GM23338 (cell line): ENCODE measurements at regions not wholly inside any gene's neighbourhood (a gene's known extent, or its start where the extent isn't known, plus 50 kb on each side); places are given as distances from the start of the nearest gene placed in this dataset.

Source experiments
- ATAC-seq: fragments of 200-7000 bp; cut with Tn5 transposase; 3 replicates; pipeline ENCODE4 v1.9.1; 2020
- DNase-seq: peaks from one replicate; pipeline ENCODE4 v3.0.0-alpha.2; 2015; ENCODE audit warnings: low spot score
- H2AFZ ChIP-seq: fragments of 200-600 bp; sonication (generic); 2 replicates; pipeline ENCODE4 v1.8.0; 2016; ENCODE audit warnings: antibody characterized with exemption, mild to moderate bottlenecking, moderate library complexity
- H3F3A ChIP-seq: fragments of 200-600 bp; sonication (generic); replicated peaks from 2 replicates; pipeline ENCODE4 v1.8.0; 2017; ENCODE audit warnings: antibody characterized with exemption, mixed run types, low read depth
- H3K27ac ChIP-seq: fragments of 200-600 bp; sonication (generic); 2 replicates; pipeline ENCODE4 v1.6.1; 2016; ENCODE audit warnings: low read depth
- H3K27me3 ChIP-seq: fragments of 200-600 bp; sonication (generic); 2 replicates; pipeline ENCODE4 v1.8.0; 2016; ENCODE audit warnings: mild to moderate bottlenecking, mixed run types, moderate library complexity; ENCODE audit not compliant: insufficient read depth
- H3K36me3 ChIP-seq: fragments of 200-600 bp; sonication (generic); 2 replicates; pipeline ENCODE4 v1.8.0; 2016; ENCODE audit warnings: mild to moderate bottlenecking; ENCODE audit not compliant: insufficient read depth
- H3K4me1 ChIP-seq: fragments of 200-600 bp; sonication (generic); 2 replicates; pipeline ENCODE4 v1.8.0; 2016; ENCODE audit warnings: mild to moderate bottlenecking, moderate library complexity; ENCODE audit not compliant: insufficient read depth
- H3K4me2 ChIP-seq: fragments of 200-600 bp; sonication (generic); 2 replicates; pipeline ENCODE4 v1.7.1; 2017; ENCODE audit warnings: mixed run types
- H3K4me3 ChIP-seq: fragments of 200-600 bp; sonication (generic); 2 replicates; pipeline ENCODE4 v1.6.1; 2016; ENCODE audit warnings: mixed run types
- H3K79me2 ChIP-seq: fragments of 200-600 bp; sonication (generic); replicated peaks from 2 replicates; pipeline ENCODE4 v1.8.0; 2017; ENCODE audit warnings: mild to moderate bottlenecking; ENCODE audit not compliant: insufficient read depth
- H3K9me2 ChIP-seq: fragments of 200-600 bp; sonication (generic); 2 replicates; pipeline ENCODE4 v1.8.0; 2017; ENCODE audit not compliant: insufficient read depth
- H4K20me1 ChIP-seq: fragments of 200-600 bp; sonication (generic); replicated peaks from 2 replicates; pipeline ENCODE4 v1.8.0; 2017; ENCODE audit warnings: mild to moderate bottlenecking; ENCODE audit not compliant: insufficient read depth
- H3K27ac Mint-ChIP-seq: 2 replicates; pipeline ENCODE4 v1.8.0; 2020; ENCODE audit warnings: inconsistent platforms, mild to moderate bottlenecking, moderate library complexity, mixed read lengths
- H3K27me3 Mint-ChIP-seq: 3 replicates; pipeline ENCODE4 v1.8.0; 2022; ENCODE audit warnings: low read depth, mild to moderate bottlenecking, moderate library complexity, mixed read lengths, inconsistent platforms; ENCODE audit not compliant: insufficient read depth, poor library complexity
- H3K36me3 Mint-ChIP-seq: 3 replicates; pipeline ENCODE4 v1.8.0; 2021; ENCODE audit warnings: low read depth, mild to moderate bottlenecking, inconsistent platforms, moderate library complexity, mixed read lengths
- H3K4me1 Mint-ChIP-seq: 3 replicates; pipeline ENCODE4 v1.8.0; 2020; ENCODE audit warnings: mild to moderate bottlenecking, inconsistent platforms, mixed read lengths
- H3K4me3 Mint-ChIP-seq: 3 replicates; pipeline ENCODE4 v1.8.0; 2021; ENCODE audit warnings: moderate library complexity, mild to moderate bottlenecking, inconsistent platforms, mixed read lengths
- H3K9me3 Mint-ChIP-seq: 3 replicates; pipeline ENCODE4 v1.8.0; 2020; ENCODE audit warnings: moderate library complexity, mild to moderate bottlenecking, inconsistent platforms, mixed read lengths
- CREB1 ChIP-seq: fragments of 250-450 bp; sonication (Bioruptor Pico); IDR thresholded peaks from 2 replicates; pipeline ENCODE4 v1.5.0; 2020; ENCODE audit warnings: low read depth, mild to moderate bottlenecking, moderate library complexity
- EZH2phosphoT487 ChIP-seq: fragments of 200-600 bp; sonication (generic); IDR thresholded peaks from one replicate; pipeline ENCODE4 v1.8.1; 2018; ENCODE audit warnings: antibody characterized with exemption; ENCODE audit not compliant: unreplicated experiment
- ZNF331 ChIP-seq: fragments of 250-450 bp; sonication (Bioruptor Pico); IDR thresholded peaks from 2 replicates; pipeline ENCODE4 v1.5.0; 2020; ENCODE audit warnings: low read depth, mild to moderate bottlenecking, moderate library complexity
- ZNF462 ChIP-seq: fragments of 250-450 bp; sonication (Bioruptor Pico); IDR thresholded peaks from 2 replicates; pipeline ENCODE4 v1.5.0; 2020; ENCODE audit warnings: mild to moderate bottlenecking, moderate library complexity

GRCh38 chr6:93974332-93974731 is 555.0 kb upstream of the EPHA7 start:
- H3K27me3 Mint-ChIP-seq, result no peaks in the 10 kb centered on the region
- no peak overlapping the region for H2AFZ ChIP-seq
- H3K4me1 ChIP-seq, result peaks cover 4% of the 10 kb centered on the region; the same call in 1 of the 2 replicates
- no peak overlapping the region for H3K4me3 ChIP-seq
- no peak overlapping the region for H3K4me3 Mint-ChIP-seq
- no peak overlapping the region for H3K27ac Mint-ChIP-seq
- H3K27me3 ChIP-seq, result no peaks in the 10 kb centered on the region
- H3K36me3 Mint-ChIP-seq, result no peaks in the 10 kb centered on the region
- H3K36me3 ChIP-seq, result no peaks in the 10 kb centered on the region
- H3F3A ChIP-seq, result no peaks in the 10 kb centered on the region
- H3K4me1 Mint-ChIP-seq, result peaks cover 5% of the 10 kb centered on the region; the same call in 2 of the 3 replicates
- no peaks in the 10 kb centered on the region for H3K79me2 ChIP-seq
- H3K27ac ChIP-seq, result no peak overlapping the region
- no peak for TF ChIP-seq ZNF331 (CRISPR knock-in tag)
- TF ChIP-seq ZNF462 (CRISPR knock-in tag), result no peak
- TF ChIP-seq CREB1 (CRISPR knock-in tag), result no peak
- TF ChIP-seq EZH2phosphoT487, result no peak
- no peak for ATAC-seq
- no peak for DNase-seq
- H3K4me2 ChIP-seq, result no peak overlapping the region
- H4K20me1 ChIP-seq, result no peaks in the 10 kb centered on the region
- no peaks in the 10 kb centered on the region for H3K9me3 Mint-ChIP-seq
- no peaks in the 10 kb centered on the region for H3K9me2 ChIP-seq

GRCh38 chr6:93972791-93973190 is 553.4 kb upstream of the EPHA7 start:
- no peaks in the 10 kb centered on the region for H4K20me1 ChIP-seq
- H2AFZ ChIP-seq, result no peak overlapping the region
- DNase-seq, result no peak

More at GRCh38 chr6:93972791-93973190, 553.4 kb upstream of the EPHA7 start:
- peaks cover 11% of the 10 kb centered on the region; the same call in 1 of the 2 replicates for H3K4me1 ChIP-seq
- Mint-ChIP-seq H3K27ac (no peak overlapping the region), H3K9me3 (no peaks in the 10 kb centered on the region), H3K4me3 (no peak overlapping the region), H3K4me1 (peaks cover 12% of the 10 kb centered on the region), H3K36me3 (no peaks in the 10 kb centered on the region), H3K27me3 (no peaks in the 10 kb centered on the region)
- no peaks in the 10 kb centered on the region for H3K9me2 ChIP-seq
- H3K27ac ChIP-seq, result no peak overlapping the region
- H3K79me2 ChIP-seq, result no peaks in the 10 kb centered on the region
- no peaks in the 10 kb centered on the region for H3K36me3 ChIP-seq
- no peak for ATAC-seq
- no peak for TF ChIP-seq EZH2phosphoT487
- no peak overlapping the region for H3K4me2 ChIP-seq
- no peaks in the 10 kb centered on the region for H3K27me3 ChIP-seq
- no peaks in the 10 kb centered on the region for H3F3A ChIP-seq
- no peak overlapping the region for H3K4me3 ChIP-seq
